Eye (tissue), 1 donor: ENCODE measurements at regions not wholly inside any gene's neighbourhood (a gene's known extent, or its start where the extent isn't known, plus 50 kb on each side); places are given as distances from the start of the nearest gene placed in this dataset.
"Not testable (repeated sequence)": the region's sequence is repeated elsewhere in the genome, so short reads cannot be mapped to it uniquely, and the experiment has no call there.

Experiments used
- DNase-seq: peaks from one replicate; pipeline ENCODE4 v3.0.0-alpha.2; 2015

- DNase-seq = no peak
These were observed 1353.9 kb downstream of the AACS start for GRCh38 chr12:126419131-126419530.

GRCh38 chr12:126424696-126425095 lies 1359.5 kb downstream of the AACS start:
- DNase-seq = no peak

GRCh38 chr12:126425264-126425663 lies 1360.0 kb downstream of the AACS start:
- DNase-seq = no peak

- DNase-seq = no peak
These were observed 1363.5 kb downstream of the AACS start for GRCh38 chr12:126428769-126429168.

- DNase-seq = no peak
These were observed 1365.7 kb downstream of the AACS start for GRCh38 chr12:126430921-126431320.

- DNase-seq = no peak
These were observed 1366.5 kb downstream of the AACS start for GRCh38 chr12:126431767-126432166.

GRCh38 chr12:126432780-126433179 lies 1367.5 kb downstream of the AACS start:
- no peak for DNase-seq

GRCh38 chr12:126434412-126434985 lies 1369.3 kb downstream of the AACS start:
- peak; percentile 87 for DNase-seq

- no peak for DNase-seq
These were observed 1370.8 kb downstream of the AACS start for GRCh38 chr12:126436041-126436440.

- no peak for DNase-seq
These were observed 1372.7 kb downstream of the AACS start for GRCh38 chr12:126437934-126438333.

GRCh38 chr12:126443977-126444376 lies 1378.7 kb downstream of the AACS start:
- DNase-seq = no peak

GRCh38 chr12:126447346-126447745 lies 1382.1 kb downstream of the AACS start:
- DNase-seq = no peak

- DNase-seq = no peak
These were observed 1386.6 kb downstream of the AACS start for GRCh38 chr12:126451809-126452208.

- DNase-seq = not testable (repeated sequence)
These were observed 1387.5 kb downstream of the AACS start for GRCh38 chr12:126452686-126453085.

GRCh38 chr12:126454581-126454980 lies 1389.3 kb downstream of the AACS start:
- no peak for DNase-seq

- DNase-seq = no peak
These were observed 1392.5 kb downstream of the AACS start for GRCh38 chr12:126457776-126458175.

- DNase-seq = no peak
These were observed 1398.9 kb downstream of the AACS start for GRCh38 chr12:126464153-126464552.

GRCh38 chr12:126469211-126469610 lies 1404.0 kb downstream of the AACS start:
- DNase-seq = no peak

- DNase-seq = no peak
These were observed 1409.5 kb downstream of the AACS start for GRCh38 chr12:126474703-126475102.

- DNase-seq = peak; percentile 72
These were observed 1415.2 kb downstream of the AACS start for GRCh38 chr12:126480451-126480850.

- no peak for DNase-seq
These were observed 1416.5 kb downstream of the AACS start for GRCh38 chr12:126481688-126482087.

- DNase-seq = no peak
These were observed 1417.1 kb downstream of the AACS start for GRCh38 chr12:126482238-126482889.

- no peak for DNase-seq
These were observed 1418.2 kb downstream of the AACS start for GRCh38 chr12:126483145-126484068.
